ENCODE measurements at regions not wholly inside any gene's neighbourhood (a gene's known extent, or its start where the extent isn't known, plus 50 kb on each side); places are given as distances from the start of the nearest gene placed in this dataset.

DNA sequence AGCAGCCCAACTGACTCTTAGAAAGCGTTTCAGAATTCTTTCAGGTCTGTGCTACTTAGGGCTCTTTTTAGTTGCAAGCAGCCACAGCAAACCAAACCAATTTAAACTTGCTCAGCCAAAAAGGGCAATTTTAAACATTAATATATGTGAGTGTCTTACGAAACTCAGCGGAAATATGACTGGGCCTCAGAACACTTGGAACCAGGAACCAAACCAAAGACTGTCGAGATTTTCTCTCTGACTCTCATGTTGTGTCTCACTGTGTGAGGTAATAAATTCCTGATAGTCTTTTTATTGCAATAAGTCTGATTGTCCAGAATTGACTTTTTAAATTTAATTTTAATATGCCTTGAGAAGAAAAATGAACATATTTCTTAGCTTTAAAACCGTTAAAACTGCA is 122.3 kb downstream of the SYF2 start:
- no peak overlapping the region for H3K4ac ChIP-seq (ENCODE audit: low read depth, low read length)
- no peak overlapping the region for H3K4me2 ChIP-seq (ENCODE audit: insufficient read depth, insufficient read length, low read length)
- no peak overlapping the region for H3K23ac ChIP-seq (ENCODE audit: insufficient read length, low read depth, low read length)
- Mint-ChIP-seq H3K9me3 (peaks cover 10 to 12% of the 10 kb centered on the region in 2 experiments), H3K27me3 (ENCODE audit: low read depth) (peaks cover 20% of the 10 kb centered on the region), H3K27ac (no peak overlapping the region), H3K4me1 (no peaks in the 10 kb centered on the region), H3K36me3 (ENCODE audit: insufficient read depth in 1 of 3, low read depth in 3 of 3) (peaks cover 2 to 9% (median 7%) of the 10 kb centered on the region in 3 experiments; a peak in 6 of 7 replicates), H3K4me3 (no peak overlapping the region)
- no peak overlapping the region for H3K9ac ChIP-seq (ENCODE audit: extremely low read depth, insufficient read length, low read length)
- no peak overlapping the region for H3K18ac ChIP-seq (ENCODE audit: insufficient read length, low read depth, low read length)
- no peak overlapping the region for H2BK15ac ChIP-seq (ENCODE audit: low read depth, low read length)
- no peak overlapping the region for H2AK5ac ChIP-seq (ENCODE audit: insufficient read length, low read length)
- H4K5ac ChIP-seq (ENCODE audit: insufficient read length, low read depth, low read length), result no peak overlapping the region
- TF ChIP-seq, protein P1, sequence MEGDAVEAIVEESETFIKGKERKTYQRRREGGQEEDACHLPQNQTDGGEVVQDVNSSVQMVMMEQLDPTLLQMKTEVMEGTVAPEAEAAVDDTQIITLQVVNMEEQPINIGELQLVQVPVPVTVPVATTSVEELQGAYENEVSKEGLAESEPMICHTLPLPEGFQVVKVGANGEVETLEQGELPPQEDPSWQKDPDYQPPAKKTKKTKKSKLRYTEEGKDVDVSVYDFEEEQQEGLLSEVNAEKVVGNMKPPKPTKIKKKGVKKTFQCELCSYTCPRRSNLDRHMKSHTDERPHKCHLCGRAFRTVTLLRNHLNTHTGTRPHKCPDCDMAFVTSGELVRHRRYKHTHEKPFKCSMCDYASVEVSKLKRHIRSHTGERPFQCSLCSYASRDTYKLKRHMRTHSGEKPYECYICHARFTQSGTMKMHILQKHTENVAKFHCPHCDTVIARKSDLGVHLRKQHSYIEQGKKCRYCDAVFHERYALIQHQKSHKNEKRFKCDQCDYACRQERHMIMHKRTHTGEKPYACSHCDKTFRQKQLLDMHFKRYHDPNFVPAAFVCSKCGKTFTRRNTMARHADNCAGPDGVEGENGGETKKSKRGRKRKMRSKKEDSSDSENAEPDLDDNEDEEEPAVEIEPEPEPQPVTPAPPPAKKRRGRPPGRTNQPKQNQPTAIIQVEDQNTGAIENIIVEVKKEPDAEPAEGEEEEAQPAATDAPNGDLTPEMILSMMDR (conservative IDR thresholded peaks at IDR 0.05), result no peak
- no peak overlapping the region for H2BK12ac ChIP-seq (ENCODE audit: insufficient read length, low read depth, low read length)
- no peak overlapping the region for H2BK5ac ChIP-seq (ENCODE audit: insufficient read length, low read length)
- H3K79me1 ChIP-seq (ENCODE audit: insufficient read depth, low read depth, low read length, poor library complexity, severe bottlenecking), result no peaks in the 10 kb centered on the region
- H3K27ac ChIP-seq (ENCODE audit: insufficient read length, low read depth, low read length), result no peak overlapping the region
- H3K79me2 ChIP-seq (ENCODE audit: insufficient read depth, low read length), result no peaks in the 10 kb centered on the region
- H3K14ac ChIP-seq (ENCODE audit: insufficient read depth, low read length), result no peak overlapping the region
- no peak for DNase-seq
- H3T11ph ChIP-seq (ENCODE audit: low read length), result no peak overlapping the region
- H4K8ac ChIP-seq (replicated peaks; ENCODE audit: insufficient read length, low read depth, low read length), result no peak overlapping the region
- H3K27me3 ChIP-seq (ENCODE audit: insufficient read depth, low read length), result no peaks in the 10 kb centered on the region
- WGBS (ENCODE audit: extremely low coverage, insufficient read length, low lambda C conversion rate), result no CpG with 5 or more reads among the region's 5 CpGs
- H2AFZ ChIP-seq (ENCODE audit: low read length), result no peak overlapping the region
- H3K56ac ChIP-seq (ENCODE audit: insufficient read length, low read depth, low read length), result no peak overlapping the region
- H2BK120ac ChIP-seq (ENCODE audit: low read depth, low read length, poor library complexity, severe bottlenecking), result no peak overlapping the region
- H3K9me3 ChIP-seq (ENCODE audit: control insufficient read depth, low read depth, low read length), result no peaks in the 10 kb centered on the region
- no peaks in the 10 kb centered on the region for H3K23me2 ChIP-seq (ENCODE audit: insufficient read length, low read depth, low read length, poor library complexity, severe bottlenecking)
- no peak overlapping the region for H2BK20ac ChIP-seq (ENCODE audit: low read depth, low read length, poor library complexity, severe bottlenecking)
- H4K91ac ChIP-seq (ENCODE audit: insufficient read length, low read depth, low read length), result no peak overlapping the region
- H4K20me1 ChIP-seq (ENCODE audit: control insufficient read depth, insufficient read depth, insufficient read length), result no peaks in the 10 kb centered on the region
- H3K4me1 ChIP-seq (ENCODE audit: insufficient read depth, low read length), result no peaks in the 10 kb centered on the region

All from H9 (cell line).